GM21447 (cell line): ENCODE measurements at regions not wholly inside any gene's neighbourhood (a gene's known extent, or its start where the extent isn't known, plus 50 kb on each side); places are given as distances from the start of the nearest gene placed in this dataset.
"Not testable (repeated sequence)": the region's sequence is repeated elsewhere in the genome, so short reads cannot be mapped to it uniquely, and the experiment has no call there.

Source experiments
- ATAC-seq: cut with Tn5 transposase; IDR thresholded peaks from one replicate; pipeline ENCODE4 v1.9.1; 2021; ENCODE audit not compliant: unreplicated experiment

DNA sequence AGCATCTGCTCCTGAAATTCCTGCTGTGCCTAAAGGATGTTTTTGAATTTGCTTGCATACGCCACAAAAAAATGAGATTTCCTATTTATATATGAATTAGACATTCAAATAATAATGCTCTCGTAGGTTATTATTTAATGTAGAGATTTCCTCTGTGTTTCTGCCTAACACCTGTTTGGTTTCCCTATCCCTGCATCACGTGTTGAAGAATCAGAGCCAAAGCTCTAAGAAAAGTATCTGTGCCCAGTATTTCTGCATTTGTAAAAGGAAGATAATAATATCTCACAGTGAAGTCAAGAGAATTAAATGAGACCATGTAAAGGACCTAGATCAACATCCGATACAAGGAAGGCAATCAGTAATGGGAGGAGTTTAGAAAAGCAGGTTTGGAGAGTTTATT is 179.5 kb downstream of the HNRNPD start:
- no peak for ATAC-seq

DNA sequence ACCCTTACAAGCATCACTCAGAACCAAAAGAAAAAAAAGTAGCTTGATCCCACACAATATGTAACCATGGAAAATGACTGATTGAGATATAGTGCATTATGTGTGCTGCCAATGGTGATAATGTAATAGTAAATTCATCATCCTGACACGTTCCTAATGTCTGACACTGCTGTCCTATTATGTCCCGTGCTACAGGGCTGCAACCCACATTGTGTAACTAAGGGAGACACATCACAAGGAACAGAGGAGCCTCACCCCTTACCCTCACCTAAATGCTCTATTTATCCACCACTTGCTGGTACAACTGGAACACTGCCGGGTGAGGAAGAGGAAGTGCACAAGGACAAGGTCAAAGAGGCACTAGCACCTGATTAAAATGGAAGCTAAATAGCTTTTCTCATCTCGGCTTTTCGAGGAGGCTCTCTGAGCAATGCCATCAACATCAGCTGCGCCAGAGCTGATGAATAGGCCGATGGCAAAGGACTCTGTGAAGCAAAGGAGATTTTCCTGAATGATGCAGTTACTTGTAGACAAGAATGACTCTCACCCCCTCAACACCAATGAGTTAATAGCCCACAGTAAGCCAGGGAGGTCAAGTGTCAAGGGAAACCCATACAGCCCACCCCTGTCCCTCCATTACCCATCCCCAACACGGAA is 181.6 kb downstream of the HNRNPD start:
- ATAC-seq = no peak

DNA sequence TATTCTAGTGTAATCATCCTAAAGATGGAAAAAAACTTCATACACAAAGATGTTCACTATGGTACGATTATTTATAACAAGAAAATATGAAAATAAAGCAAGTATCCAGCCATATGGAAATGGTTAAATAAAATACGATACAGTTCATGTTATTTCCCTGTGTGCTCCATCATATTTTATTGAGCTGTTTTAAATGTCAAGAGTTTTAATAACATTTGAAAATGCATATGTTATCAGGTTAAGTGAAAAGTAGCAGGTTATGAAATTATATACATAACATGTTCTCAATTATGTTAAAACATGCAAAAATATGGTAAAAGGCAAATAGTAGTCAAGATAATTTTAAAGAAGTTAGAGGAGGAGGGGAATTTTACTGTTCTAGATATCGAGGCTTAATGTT is 192.0 kb downstream of the HNRNPD start:
- ATAC-seq = no peak

DNA sequence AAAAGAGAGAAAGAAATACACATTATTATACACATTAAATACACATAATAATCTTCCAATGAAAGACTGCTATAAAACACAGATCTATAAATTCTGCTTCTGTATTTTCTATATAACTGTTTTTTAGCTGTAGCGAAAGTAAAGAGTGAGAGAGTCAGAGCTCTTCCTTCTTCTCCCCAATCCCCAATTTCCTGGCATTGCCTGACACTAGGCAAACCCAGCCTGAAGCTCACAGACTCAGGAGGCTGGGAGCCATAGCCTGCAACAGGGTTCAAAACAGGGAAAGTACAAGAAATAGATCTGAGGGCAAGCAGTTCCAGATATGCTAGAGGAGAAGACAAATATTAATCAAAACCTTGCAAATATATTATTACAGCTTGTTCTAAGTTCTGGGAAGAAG is 201.6 kb downstream of the HNRNPD start:
- ATAC-seq = no peak

DNA sequence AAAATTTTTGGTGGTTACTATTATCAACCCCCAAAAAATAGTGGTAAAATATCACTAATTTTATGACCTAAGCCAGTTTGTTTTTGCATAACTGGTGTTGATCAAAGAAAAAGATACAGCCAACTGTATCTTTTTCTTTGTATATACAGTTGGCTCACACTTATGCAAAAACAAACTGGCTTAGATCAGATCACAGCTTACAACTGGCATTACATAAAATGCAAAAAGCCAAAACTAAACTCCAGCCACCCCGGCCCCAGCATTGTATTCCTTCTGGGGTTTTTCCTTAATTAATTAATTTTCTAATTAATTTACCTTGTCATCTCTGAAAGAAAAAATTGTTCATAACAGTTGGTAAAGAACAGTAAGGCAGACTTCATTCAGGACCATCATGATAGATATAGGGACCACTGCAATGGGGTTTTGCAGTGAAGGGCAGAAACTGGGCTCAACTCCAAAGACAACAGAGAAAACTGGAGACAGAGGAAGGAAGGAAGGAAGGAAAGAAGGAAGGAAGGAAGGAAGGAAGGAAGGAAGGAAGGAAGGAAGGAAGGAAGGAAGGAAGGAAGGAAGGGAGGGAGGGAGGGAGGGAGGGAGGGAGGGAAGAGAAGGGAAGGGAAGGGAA is 202.1 kb downstream of the HNRNPD start:
- ATAC-seq = no peak

DNA sequence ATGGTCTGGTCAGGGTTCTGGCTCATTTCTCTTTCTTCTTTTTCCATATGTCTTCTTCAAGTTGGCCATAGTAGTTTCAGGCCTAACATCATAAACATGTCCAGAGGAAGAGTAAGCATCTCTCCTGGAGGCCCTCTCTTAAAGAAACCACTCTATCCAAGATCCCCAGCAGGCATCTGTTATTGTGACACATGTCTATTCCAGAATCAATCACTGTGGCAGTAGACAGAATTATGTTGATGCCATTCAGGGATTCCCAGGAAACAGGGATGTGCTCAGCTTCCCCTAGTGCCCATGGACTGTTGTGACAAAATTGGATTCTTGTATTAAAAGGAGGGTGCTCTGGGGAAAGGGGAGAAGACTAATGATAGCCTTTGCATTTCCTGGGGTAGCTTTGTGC is 224.0 kb downstream of the HNRNPD start:
- no peak for ATAC-seq

DNA sequence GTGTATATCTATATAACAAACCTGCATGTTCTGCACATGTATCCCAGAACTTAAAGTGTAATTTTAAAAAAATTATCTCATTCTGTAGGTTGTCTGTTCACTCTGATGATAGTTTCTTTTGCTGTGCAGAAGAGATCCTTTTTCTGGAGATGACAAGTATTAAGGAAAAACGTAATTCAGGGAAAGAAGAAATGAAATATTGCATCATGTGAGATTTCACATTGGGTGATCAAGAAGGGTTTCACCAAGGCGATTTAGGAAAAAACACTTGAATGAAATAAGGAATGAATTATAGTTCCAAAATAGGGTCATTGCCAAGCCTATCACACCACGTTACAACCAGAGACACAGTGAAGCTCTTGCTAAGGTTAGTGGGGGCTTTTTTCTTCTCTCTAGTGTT is 227.9 kb downstream of the HNRNPD start:
- ATAC-seq = no peak

DNA sequence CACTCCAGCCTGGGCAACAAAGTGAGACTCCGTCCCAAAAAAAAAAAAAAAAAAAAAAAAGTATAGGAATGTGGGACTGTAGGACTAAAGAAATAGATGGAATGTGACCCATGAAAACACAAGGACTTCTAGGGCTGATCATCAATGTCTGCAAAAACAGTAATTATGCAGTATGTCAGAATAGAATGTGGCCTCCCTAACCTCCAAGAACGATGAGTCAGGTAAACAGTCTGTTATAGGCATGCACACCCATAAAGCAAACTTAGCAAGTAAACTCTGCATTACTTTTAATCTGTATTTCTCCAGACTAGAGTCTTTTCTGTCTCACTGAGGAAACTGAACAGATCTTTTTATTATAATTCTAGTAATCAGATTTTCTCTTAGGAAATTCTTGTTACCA is 233.4 kb downstream of the HNRNPD start:
- ATAC-seq = no peak

DNA sequence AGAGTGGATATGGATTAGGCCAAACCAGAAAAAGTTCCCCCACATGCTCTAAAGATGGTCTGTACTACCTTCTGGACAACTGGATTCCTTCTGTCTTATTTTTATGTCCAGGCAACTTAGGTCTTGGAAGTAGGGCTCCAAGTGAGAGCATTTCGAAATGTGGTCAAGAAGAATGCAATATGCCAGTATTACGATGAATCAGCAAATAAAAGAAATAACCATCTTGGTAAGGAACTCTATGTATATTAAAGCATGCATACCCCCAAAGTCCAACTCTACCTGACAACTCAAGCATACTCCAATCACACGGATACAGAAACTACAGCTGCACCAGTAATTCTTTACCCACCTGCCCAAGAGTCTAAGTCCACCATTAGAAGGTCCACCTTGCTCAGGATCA is 234.5 kb downstream of the HNRNPD start:
- no peak for ATAC-seq

DNA sequence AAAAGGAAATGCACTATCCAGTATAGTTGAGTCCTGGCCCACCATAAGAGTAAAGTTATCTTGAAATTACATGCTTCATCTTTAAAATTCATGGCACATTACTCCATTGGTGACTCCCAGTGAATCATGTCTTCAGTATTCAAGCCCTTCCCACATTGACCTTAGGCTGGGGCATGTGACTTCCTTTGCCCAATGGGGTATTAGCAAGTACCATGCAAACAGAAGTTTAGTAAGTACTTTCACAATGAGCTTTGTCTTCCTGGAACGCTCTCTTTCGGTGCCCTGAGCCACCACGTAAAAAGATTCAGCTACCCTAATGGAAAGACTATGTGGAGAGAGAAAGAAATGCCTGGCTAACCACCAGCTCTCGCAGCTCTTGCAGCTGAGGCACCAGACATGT is 235.4 kb downstream of the HNRNPD start:
- ATAC-seq = no peak

DNA sequence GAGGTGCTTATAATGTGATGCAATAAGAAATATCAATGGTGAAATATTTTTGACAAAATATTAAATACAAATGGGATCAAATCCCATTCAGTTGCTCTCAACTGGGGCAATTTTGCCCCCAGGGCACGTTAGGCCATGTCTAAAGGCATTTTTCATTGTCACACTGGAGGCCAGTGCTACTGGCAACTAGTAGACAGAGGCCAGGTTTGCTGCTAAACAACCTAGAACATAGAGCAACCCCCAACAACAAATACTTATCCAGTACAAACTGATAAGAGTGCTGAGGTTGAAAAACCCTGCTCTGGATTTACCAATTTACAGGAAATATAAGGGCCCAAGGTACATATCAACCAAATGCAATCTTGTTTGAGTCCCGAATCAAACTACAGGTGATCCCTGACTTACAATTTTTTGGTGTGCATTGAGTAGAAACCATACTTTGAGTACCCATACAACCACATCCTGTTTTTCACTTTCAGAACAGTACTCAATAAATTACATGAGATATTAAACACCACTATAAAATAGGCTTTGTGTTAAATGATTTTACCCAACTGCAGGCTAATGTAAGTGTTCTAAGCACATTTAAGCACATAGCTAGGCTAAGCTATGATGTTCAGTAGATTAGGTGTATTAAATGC is 237.5 kb downstream of the HNRNPD start:
- ATAC-seq = no peak

DNA sequence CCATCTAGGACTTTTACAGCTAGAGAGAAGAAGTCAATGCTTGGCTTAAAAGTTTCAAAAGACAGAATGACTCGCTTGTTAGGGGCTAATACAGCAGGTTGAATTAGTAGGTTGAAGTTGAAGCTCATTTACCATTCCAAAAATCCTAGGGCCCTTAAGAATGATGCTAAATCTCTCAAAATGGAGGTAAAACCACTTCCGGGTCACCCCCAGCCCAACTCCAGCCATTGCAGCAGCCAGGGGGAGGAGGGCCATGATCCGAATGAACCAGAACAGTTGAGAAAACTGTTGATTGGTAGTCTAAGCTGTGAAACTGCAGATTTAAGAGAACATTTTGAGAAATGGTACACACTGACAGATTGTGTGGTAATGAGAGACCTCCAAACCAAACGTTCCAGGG is 245.4 kb downstream of the HNRNPD start:
- ATAC-seq = no peak

DNA sequence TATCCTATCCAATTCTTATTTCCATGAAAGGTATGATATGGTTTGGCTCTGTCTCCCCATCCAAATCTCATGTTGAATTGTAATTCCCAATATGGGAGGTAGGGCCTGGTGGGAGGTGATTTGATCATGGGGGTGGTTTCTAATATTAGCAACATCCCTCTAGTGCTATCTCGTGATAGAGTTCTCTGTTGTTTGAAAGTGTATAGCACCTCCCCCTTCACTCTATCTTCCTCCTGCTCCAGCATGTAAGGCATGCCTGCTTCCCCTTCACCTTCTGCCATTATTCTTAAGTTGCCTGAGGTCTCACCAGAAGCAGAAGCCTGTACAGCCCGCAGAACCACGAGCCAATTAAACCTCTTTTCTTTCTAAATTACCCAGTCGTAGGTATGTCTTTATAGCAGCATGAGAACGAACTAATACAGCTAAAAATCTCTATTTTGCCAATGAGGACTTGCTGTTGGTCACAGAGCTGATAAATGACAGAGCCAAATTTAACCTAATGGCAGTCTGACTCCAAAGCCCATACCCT is 247.2 kb downstream of the HNRNPD start:
- no peak for ATAC-seq

DNA sequence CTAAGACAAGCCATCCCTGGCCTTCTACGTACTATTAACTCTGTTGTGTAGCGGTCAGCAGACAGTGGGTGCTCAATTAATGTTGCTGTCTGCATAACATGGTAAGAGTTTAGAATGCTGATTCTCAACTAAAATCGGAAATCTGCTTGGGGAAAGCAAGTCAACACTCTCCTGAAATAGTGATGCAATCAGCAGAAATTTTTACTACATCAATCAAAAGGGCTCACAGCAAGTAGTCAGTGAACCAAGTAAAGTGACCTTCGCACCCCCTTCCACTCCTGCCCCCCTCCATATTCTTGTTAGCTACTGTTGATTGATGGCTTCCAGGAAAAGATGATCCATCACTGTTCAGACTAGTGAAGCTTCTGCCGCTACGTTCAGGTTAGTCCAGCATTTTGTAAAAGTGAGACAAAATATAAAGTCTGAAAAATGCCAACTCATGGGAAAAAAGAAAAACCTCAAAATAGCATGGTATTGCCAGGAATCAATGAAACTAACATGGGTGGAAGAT is 247.9 kb downstream of the HNRNPD start:
- ATAC-seq = no peak

DNA sequence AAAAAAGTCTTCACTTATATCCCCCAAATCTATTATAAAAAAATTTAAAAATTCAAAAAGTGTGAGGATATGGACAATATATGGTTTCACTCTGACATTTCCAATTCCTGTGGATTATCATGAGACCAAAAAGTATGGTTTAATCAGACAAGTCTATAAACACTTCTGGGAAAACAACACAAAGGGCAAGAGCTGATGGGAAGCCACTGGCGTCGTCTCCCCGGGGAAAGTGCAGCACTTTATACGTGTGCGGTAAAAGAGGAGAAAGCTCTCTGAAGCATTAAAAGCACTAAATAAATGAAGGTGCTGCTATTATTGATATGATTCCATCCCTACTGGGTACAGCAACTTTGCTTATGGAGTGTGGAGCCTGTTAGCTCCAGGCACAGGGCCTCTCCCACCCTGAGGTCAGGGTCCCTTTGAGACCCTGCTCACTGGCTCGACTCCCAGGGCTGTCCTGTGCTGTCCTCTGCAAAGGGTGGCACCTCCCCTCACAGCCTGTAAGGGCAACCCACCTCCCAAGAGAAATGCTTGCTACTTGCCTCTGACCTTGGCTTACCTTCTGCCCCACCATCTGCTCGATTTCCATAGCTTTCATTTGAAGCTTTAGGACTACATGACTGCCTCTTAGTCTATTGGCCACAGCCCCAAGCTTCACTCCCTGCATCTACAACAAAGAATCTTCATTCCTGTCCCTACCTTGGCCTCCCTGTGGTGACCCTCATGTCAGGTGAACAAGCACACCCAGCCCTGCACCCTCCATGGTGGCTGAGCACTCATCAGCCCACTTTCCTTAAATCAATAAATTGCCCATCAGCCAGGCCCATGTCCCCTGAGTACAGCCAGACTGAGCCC is 248.6 kb downstream of the HNRNPD start:
- ATAC-seq = no peak

DNA sequence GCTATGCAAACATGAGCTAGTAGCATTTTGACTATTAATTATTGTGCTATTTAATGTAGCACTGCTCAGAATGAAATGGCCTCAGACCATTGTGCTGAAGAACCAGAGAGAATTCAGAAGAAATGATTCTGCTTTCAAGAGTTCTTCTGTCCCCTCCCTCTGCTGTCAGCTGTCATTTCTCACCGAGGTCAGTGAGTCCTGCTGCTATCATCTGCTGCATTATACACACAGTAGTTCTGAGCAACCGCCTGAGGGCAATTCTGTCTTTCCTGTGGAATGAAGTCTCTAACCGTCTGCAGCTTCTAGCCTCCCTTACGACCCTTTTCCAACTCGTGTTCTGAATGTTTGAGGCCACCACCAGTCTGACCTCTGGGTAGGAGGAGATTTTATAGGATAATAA is 249.4 kb downstream of the HNRNPD start:
- no peak for ATAC-seq

DNA sequence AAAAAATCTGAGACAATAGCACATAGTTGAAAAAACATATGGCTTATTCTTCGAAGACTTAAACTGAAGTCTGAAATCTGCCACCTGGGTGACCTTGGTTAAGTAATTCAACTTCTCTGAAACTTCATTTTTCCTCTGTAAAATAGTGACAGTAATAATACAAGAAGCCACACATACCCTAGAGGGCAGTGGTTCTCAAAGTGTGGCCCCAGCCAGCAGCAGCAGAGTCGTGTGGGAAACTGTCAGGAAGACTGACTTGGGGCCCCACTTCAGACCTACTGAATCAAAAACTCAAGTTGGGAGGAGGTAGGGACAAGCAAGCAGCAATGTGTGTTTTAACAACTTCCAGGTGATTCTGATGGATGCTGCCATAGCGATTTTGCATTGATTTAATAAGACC is 249.9 kb downstream of the HNRNPD start:
- no peak for ATAC-seq

DNA sequence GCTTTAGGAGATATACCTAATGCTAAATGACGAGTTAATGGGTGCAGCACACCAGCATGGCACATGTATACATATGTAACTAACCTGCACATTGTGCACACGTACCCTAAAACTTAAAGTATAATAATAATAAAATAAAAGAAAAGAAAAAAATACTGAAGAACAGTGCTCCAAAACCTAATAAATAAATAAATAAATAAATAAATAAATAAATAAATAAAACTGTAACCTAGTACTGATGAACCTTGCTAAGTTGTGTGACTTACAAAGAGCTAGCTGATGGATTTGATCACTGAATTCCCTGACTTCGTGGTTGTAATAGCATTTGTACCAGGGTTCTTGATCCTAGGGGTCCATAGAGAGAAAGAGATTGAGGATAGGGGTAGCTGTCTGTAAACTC is 258.6 kb downstream of the HNRNPD start:
- not testable (repeated sequence) for ATAC-seq

DNA sequence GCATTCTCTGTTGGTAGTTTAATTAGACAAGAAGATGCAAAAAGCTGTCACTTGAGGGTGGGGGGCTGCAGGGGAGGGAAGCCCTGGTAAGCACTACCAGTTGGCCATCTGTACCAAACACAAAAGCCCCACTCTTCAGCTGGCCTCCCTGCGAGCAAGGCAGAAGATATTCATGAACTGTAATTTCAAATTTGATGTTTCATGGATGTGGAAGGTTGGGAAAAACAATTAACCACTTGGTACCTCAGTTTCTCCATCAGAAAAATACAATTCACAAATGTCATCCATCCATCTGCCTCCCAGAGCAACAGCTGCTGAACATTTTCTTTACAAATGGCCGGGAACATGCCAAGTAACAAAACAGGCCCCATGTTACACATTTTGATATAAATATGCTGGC is 265.3 kb downstream of the HNRNPD start:
- ATAC-seq = no peak

DNA sequence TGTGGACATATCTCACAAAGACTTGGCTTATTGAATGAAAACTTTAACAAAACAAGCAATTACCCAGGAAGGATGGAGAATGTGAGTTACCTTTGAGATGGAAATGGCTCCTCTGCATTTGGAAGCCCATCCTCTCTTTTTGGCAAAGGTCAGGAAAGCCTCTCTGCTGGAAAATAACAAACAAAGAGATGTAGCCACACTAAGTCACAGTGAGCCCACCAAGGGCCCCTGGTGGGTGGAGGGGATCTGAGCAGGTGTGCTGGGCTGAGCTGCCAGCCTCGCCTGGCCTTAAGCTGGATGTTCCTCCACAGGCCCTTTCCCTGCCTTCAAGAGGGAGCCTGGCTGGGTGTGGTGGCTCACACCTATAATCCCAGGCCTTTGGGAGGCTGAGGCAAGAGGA is 269.2 kb downstream of the HNRNPD start:
- no peak for ATAC-seq

DNA sequence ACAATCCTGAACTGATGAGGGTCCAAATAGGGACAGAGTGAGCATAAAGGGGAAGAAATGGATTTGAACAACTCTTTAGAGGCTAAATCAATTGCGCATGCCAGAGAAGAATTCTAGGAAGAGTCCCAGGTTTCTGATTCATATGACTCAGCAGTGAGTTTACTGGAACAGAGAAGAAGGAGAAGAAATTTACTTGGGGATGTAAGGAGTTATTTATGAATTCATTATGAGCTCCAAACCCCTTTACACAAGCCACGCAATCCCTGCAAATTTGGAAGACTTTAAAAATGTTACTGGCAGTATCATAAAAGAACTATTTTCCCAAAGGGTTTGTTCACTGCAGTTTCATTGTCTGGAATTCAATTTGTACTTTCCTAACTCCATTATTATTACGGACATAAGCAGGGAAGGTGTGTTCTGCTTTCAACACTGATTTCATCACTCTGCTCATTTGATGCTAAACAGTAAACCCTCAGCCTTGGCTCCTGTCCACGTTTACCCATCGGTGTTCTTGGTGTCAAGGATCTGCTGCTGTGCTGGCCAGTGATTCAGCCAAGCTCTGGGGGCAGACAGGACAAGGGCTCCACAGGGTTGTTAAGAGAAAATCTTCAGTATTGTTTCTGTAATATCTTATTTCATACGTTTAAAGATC is 273.7 kb downstream of the HNRNPD start:
- ATAC-seq = no peak
